Superior temporal gyrus (tissue), 1 donor: ENCODE measurements at regions not wholly inside any gene's neighbourhood (a gene's known extent, or its start where the extent isn't known, plus 50 kb on each side); places are given as distances from the start of the nearest gene placed in this dataset.
A peak's percentile ranks its signal among the peaks of the same experiment; 100 is the strongest.
"Not testable (repeated sequence)": the region's sequence is repeated elsewhere in the genome, so short reads cannot be mapped to it uniquely, and the experiment has no call there.

Experiments
- DNase-seq: peaks from one replicate; pipeline ENCODE4 v3.0.0-alpha.2; 2016; ENCODE audit errors: extremely low spot score

DNA sequence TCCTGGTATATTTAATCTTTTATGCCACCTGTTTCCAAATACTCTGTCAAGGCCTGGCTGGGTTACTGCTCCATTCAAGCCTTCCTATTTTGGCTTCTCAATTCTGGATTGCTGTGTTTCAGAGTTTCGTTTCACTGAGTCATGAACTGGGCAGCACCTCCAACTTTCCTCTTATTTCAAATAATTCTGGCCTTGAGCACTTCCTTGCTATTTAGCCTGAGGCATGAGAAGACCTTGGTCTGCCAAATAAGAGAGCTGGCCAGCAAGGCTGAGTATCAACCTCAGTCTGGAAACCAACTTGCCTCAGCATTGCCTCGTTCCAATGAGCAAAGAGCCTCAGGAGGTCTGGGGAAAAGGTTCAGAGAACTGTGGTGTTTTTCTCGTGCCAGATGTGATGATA is 66.6 kb downstream of the TNFAIP3 start:
- DNase-seq = no peak

- DNase-seq = no peak
These were observed 69.7 kb downstream of the TNFAIP3 start for GRCh38 chr6:137936798-137937197.

- DNase-seq = no peak
These were observed 70.8 kb downstream of the TNFAIP3 start for GRCh38 chr6:137937834-137938233.

- no peak for DNase-seq
These were observed 71.8 kb downstream of the TNFAIP3 start for GRCh38 chr6:137938770-137939379.

DNA sequence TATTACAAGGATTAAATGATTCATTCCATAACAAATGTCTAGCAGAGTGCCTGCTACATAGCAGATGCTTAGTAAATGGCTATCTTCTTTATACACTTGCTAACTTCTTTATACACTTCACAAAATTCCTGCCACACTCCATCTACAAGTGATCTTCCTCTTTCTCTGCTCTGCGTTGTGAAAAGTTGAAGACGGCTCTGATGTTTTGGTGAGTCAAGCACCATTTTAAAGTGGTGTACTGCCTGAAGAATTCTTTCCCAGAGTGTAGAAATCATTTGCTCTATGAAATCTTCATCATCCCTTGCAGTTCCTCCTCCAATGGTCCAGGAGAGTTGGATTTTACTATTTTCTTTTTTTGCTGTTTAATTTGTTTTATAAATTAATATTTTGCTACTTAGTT is 74.9 kb downstream of the TNFAIP3 start:
- DNase-seq = no peak

GRCh38 chr6:137942736-137943135 is 75.7 kb downstream of the TNFAIP3 start:
- no peak for DNase-seq

- not testable (repeated sequence) for DNase-seq
These were observed 77.3 kb downstream of the TNFAIP3 start for GRCh38 chr6:137944381-137944780.

DNA sequence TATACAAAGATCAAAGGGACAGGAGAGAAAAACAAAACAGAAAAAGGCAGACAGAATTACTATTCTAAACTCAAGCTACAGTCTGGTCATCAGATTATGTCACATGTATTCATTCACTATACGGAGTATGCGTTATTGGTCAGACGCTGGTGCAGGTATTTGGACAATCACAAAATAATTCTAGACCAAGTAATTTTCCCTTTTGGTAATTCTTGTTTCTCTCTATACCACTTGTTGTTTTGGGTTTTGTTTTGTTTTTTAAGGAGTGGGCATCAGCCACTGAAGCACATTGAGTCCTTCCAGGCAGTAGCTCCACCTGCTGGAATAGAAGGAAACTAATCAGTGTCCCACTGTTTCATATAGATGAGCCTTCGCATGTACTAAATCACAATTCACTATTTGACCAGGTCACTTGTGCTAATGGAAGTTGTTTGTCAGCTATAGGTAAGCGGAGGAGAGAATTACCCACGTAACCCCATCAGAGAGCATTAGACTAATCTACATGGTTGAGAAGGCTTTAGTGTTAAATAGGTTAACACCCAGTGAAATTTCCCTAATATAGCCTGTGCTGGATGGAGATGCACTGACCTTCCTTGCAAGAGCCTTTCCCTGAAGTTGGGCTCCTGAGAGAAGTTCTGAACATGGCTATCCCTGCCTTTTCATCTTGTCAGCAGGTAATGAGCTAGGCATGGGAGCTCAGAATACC is 77.9 kb downstream of the TNFAIP3 start:
- peak; percentile 72 for DNase-seq

- DNase-seq = no peak
These were observed 82.8 kb downstream of the TNFAIP3 start for GRCh38 chr6:137949686-137950390.

DNA sequence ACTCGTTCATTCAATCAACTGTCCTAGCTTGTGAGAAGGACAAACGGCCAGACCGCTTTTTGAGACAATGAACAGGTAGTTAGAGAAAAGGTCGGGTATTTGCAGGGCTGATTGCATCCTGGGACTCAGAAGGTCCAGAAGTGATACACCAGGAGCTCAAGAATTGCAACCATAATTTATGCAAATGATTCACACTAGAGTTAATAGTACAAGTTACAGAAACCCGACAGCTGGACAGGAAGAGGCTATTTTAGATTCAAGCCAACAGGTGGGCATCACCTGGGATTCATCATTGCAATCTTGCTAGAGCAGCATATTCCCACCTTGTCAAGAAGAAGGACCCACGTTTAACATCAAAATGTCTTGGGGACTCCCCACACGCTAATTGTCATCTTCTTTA is 83.5 kb downstream of the TNFAIP3 start:
- DNase-seq = no peak

- DNase-seq = no peak
These were observed 84.1 kb downstream of the TNFAIP3 start for GRCh38 chr6:137951064-137951597.

GRCh38 chr6:137952247-137952646 is 85.2 kb downstream of the TNFAIP3 start:
- no peak for DNase-seq

DNA sequence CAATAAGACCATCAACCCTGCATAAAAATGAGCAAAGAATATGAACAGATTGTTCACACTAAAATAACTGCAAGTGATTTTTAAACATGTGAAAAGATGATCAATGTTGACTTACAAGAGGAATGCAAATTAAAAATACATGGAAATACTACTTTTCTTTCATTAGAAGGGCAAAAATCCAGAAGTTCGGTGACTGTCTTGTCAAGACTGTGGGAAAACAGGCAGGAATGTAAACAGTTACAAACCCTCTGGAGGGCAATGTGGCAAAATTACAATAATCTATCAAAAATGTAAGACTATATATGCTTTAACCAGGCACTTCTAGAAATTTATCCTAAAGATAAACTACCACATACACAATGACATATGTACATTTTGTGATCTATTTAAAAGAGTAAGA is 86.7 kb downstream of the TNFAIP3 start:
- DNase-seq = no peak

DNA sequence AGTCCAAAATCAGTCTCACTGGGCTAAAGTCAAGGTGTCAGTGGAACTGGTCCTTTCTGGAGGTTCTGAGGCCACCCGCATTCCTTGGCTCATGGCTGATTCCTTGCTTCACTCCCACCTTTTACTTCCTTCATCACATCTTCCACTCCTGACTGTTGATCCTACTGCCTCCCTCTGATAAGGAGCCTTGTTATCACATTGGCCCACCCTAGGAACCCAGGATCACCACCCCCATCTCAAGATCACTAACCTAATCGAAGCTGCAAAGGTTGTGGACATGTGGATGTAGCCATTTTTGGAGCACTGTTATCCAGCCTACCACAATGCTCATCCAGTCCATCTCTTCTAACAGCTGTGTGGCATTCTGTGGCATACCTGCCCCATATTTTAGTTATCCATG is 87.2 kb downstream of the TNFAIP3 start:
- DNase-seq = no peak

GRCh38 chr6:137956098-137956488 is 89.0 kb downstream of the TNFAIP3 start:
- DNase-seq = no peak

DNA sequence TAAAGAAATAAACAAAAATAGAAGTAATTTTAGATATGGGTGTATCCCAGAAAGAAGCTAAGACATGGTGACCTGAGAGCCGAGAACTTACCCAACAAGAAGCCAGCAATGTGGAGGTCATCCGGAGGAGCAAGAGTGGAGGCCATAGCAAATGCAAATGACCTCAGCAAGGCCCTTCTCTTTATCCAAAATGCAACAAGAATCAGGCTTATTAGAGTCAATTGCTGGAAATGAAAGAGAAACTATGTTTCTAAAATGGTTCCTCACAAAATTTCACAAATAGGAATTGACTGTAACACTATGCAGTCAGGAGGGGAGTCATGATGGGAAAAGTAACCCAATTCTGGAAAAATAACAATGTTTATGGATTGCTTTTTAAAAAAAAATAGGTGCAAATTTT is 90.4 kb downstream of the TNFAIP3 start:
- DNase-seq = no peak

DNA sequence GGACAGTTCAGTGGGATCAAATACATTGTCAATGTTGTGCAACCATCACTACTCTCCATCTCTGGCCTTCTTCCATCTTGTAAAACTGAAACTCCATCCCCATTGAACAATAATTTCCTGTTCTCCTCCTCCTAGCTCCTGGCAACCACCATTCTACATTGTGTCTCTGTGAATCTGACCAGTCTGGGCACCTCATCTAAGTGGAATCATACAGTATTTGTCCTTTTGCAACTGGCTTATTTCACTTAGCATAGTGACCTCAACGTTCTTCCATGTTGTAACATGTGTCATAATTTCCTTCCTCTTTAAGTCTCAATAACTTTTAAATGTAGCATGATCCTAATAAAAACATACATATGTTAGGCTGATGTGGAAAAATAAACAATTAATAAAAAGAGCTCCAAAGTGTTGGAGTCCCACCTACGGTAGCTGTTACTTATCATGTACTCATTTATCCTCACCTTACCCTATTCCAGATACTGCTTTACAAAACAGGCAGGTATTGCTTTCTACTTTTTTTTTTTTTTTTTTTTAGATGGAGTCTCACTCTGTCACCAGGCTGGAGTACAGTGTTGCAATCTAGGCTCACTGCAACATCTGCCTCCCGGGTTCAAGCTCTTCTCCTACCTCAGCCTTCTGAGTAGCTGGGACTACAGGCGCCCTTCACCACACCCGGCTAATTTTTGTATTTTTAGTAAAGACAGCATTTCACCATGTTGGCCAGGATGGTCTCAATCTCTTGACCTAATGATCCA is 91.9 kb downstream of the TNFAIP3 start:
- DNase-seq = no peak

DNA sequence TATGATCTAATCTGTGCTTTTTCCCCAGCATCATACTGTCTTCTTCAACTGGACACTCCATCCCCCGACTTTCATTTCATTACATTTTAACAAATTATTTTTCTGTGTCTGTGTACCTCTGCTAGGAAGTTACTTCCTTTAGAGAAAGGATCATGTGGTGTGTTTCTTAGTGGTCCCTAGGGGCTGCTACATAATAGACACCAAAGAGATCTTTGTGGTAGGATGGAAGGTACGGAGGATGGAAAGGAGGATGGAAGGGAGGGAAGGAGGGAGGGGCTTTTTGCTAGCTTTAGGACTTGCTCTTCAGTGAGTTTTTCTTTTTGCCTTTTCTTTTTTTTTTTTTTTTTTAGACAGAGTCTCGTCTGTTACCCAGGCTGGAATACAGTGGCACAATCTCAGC is 95.7 kb downstream of the TNFAIP3 start:
- no peak for DNase-seq

DNA sequence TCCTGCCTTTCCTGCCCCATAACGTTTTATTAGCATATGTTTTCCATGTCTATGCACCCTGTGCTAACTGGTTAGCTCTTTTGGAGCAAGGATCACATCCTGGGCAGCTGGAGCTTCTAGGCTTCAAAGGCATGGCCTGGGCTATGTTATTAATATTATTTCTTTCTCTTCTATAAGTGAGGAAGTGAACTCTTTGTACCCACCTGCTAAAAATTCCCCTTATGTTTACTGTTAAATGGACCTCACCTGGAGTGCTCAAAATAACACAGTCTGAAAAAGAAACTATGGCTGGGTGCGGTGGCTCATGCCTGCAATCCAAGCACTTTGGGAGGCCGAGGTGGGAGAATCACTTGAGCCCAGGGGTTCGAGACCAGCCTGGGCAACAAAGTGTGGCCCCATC is 97.8 kb downstream of the TNFAIP3 start:
- DNase-seq = no peak

GRCh38 chr6:137967689-137968454 is 100.8 kb downstream of the TNFAIP3 start:
- no peak for DNase-seq

DNA sequence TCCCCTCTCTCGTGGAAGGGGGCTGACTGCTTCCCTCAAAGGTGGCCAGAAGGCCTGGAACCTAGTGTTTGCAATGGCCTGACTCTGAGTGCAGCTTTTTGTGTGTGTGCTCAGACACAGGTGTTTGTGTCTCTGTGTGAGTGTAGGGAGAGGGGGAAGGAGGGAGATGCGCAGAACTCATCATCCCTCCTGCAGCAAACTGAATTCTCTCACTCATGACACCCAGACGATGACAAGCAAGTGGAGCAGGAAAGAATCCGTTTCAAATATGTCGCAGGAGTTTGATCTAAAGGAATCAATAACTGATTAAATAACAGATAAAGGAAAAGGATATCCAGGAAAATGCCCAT is 101.4 kb downstream of the TNFAIP3 start:
- no peak for DNase-seq
